ENCODE measurements at regions not wholly inside any gene's neighbourhood (a gene's known extent, or its start where the extent isn't known, plus 50 kb on each side); places are given as distances from the start of the nearest gene placed in this dataset.

DNA sequence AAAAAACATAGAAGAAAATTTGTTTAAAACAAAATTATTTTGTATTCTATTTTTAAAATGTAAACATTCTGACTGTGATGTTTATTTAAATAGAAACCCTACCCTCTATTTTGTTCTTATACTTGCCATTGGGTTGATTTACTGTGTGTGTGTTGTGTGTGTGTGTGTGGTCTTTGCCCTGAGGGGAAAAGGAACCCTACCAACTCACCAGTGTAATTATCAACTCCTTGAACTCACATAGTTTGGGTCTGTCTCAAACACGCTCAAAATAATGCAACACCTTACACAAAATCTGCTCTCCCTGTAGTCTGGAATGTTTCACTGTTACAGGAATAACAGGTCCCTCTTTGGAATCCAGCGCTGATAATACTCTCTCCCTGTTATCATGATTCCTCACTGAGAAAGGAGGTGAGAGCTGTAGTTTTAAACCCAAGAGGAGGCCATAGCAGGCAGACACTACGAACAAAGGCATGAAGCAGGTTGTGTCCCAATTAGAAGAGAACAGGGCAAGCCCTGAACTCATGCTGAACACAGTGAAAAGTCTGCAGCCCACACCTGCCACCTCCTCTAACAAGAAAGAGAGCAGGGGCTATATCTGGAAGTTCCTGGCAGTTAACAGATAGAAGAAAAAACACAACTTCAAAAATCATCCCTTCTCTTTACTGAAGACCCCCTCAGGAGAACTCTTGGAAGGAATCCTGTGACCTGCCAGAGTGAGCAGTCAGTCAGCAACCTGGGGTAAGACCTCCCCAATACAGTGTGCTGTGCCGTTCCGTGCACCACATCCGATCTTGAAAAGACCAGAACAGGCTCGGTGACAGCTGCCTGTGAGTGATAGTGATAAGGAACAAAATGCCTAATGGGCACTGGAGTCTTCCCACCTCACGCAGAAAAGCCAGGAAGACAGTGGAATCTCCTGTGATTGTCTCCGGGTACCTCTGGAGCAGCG, 608.1 kb upstream of the ADAMTS16 start:
- no peaks in the 10 kb centered on the region for H3K27me3 ChIP-seq (replicated peaks; ENCODE audit: control insufficient read depth, insufficient read depth, low read length)
- no peak overlapping the region for H3K4me3 ChIP-seq (ENCODE audit: low read depth, low read length)
- no peaks in the 10 kb centered on the region for H3K9me3 ChIP-seq
- ChIA-PET CTCF (no interaction called here), POLR2A (no interaction called here)
- Mint-ChIP-seq H3K9me3 (ENCODE audit: unreplicated experiment) (no peaks in the 10 kb centered on the region), H3K27ac (ENCODE audit: unreplicated experiment) (no peak overlapping the region), H3K4me1 (ENCODE audit: low read depth, unreplicated experiment) (no peaks in the 10 kb centered on the region), H3K27me3 (ENCODE audit: insufficient read depth, unreplicated experiment) (no peaks in the 10 kb centered on the region), H3K36me3 (ENCODE audit: insufficient read depth, unreplicated experiment) (no peaks in the 10 kb centered on the region), H3K4me3 (ENCODE audit: unreplicated experiment) (no peak overlapping the region)
- no peak for DNase-seq
- intact Hi-C loops (cut with micrococcal nuclease; ENCODE audit: unreplicated experiment), result no loop called here
- no peaks in the 10 kb centered on the region for H3K4me1 ChIP-seq
- BruUV-seq (replicated peaks), result no TSS peak
- TF ChIP-seq, protein P1, sequence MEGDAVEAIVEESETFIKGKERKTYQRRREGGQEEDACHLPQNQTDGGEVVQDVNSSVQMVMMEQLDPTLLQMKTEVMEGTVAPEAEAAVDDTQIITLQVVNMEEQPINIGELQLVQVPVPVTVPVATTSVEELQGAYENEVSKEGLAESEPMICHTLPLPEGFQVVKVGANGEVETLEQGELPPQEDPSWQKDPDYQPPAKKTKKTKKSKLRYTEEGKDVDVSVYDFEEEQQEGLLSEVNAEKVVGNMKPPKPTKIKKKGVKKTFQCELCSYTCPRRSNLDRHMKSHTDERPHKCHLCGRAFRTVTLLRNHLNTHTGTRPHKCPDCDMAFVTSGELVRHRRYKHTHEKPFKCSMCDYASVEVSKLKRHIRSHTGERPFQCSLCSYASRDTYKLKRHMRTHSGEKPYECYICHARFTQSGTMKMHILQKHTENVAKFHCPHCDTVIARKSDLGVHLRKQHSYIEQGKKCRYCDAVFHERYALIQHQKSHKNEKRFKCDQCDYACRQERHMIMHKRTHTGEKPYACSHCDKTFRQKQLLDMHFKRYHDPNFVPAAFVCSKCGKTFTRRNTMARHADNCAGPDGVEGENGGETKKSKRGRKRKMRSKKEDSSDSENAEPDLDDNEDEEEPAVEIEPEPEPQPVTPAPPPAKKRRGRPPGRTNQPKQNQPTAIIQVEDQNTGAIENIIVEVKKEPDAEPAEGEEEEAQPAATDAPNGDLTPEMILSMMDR (IDR thresholded peaks at IDR 0.05; ENCODE audit: insufficient read depth in 1 of 2, low read depth in 1 of 2, low read length in 1 of 2, severe bottlenecking in 1 of 2, unreplicated experiment in 1 of 2), result no peak
- H3K36me3 ChIP-seq (ENCODE audit: control insufficient read depth, insufficient read depth, low read length), result no peaks in the 10 kb centered on the region

DNA sequence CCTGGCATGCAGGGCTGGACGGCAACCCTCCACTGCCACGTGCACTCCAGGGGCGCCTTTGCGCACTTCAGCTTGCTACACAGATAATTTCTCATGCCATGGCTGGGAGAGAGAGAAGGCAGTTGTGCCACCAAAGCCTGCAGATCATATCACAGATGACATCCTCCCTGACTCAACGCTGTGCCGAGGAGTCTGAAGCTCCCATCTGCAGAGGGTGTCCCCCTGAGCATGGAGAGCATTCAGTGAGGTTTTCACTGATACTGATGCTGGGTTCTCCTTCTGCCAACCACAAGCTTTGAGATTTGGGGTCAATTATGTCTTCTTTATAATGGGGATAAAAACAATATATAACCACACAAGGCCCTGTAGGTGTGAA, 607.4 kb upstream of the ADAMTS16 start:
- H3K4me1 ChIP-seq, result no peaks in the 10 kb centered on the region
- DNase-seq, result no peak
- H3K4me1 Mint-ChIP-seq (ENCODE audit: low read depth, unreplicated experiment), result no peaks in the 10 kb centered on the region
- H3K27me3 ChIP-seq (replicated peaks; ENCODE audit: control insufficient read depth, insufficient read depth, low read length), result no peaks in the 10 kb centered on the region
- ChIA-PET POLR2A (no interaction called here), CTCF (no interaction called here)
- H3K27me3 Mint-ChIP-seq (ENCODE audit: insufficient read depth, unreplicated experiment), result no peaks in the 10 kb centered on the region
- H3K4me3 Mint-ChIP-seq (ENCODE audit: unreplicated experiment), result no peak overlapping the region
- intact Hi-C loops (cut with micrococcal nuclease; ENCODE audit: unreplicated experiment), result no loop called here
- H3K9me3 Mint-ChIP-seq (ENCODE audit: unreplicated experiment), result no peaks in the 10 kb centered on the region
- BruUV-seq (replicated peaks), result no TSS peak
- no peaks in the 10 kb centered on the region for H3K9me3 ChIP-seq
- no peak overlapping the region for H3K4me3 ChIP-seq (ENCODE audit: low read depth, low read length)
- no peaks in the 10 kb centered on the region for H3K36me3 Mint-ChIP-seq (ENCODE audit: insufficient read depth, unreplicated experiment)
- H3K36me3 ChIP-seq (ENCODE audit: control insufficient read depth, insufficient read depth, low read length), result no peaks in the 10 kb centered on the region
- no peak overlapping the region for H3K27ac Mint-ChIP-seq (ENCODE audit: unreplicated experiment)
- TF ChIP-seq, protein P1 (IDR thresholded peaks at IDR 0.05; ENCODE audit: insufficient read depth in 1 of 2, low read depth in 1 of 2, low read length in 1 of 2, severe bottlenecking in 1 of 2, unreplicated experiment in 1 of 2), result no peak

DNA sequence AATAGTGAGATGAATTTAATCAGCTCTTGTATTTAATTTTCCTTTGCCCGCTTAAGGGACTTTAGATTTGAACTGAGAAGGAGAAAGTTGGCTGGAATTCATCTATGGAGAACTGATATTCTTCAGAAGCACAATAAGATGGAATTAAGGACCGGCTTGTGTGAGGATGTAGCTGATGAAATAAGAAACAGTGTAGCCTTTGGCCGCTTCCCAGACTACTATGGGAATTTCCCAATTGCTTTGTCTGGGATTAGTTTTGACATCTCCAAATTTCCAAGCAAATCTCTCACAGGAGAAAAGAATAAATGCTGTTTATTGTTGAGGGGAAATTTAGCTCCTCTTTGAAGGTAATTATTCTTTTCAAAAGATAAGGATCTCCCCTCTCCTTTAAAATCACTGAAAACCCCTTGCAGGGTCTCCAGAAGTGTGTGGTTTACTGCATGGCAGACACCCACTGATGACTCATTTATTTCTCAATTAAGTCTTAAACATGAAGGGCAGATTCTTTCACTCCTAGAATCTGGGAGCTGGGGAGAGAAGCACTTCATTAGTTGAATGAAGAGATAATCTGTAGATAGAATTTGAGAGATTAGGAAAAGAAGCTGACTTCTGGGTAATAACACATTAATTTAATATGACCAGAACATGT, 606.5 kb upstream of the ADAMTS16 start:
- BruUV-seq (replicated peaks), result no TSS peak
- Mint-ChIP-seq H3K27ac (ENCODE audit: unreplicated experiment) (no peak overlapping the region), H3K9me3 (ENCODE audit: unreplicated experiment) (no peaks in the 10 kb centered on the region), H3K4me1 (ENCODE audit: low read depth, unreplicated experiment) (no peaks in the 10 kb centered on the region), H3K27me3 (ENCODE audit: insufficient read depth, unreplicated experiment) (no peaks in the 10 kb centered on the region), H3K36me3 (ENCODE audit: insufficient read depth, unreplicated experiment) (no peaks in the 10 kb centered on the region), H3K4me3 (ENCODE audit: unreplicated experiment) (no peak overlapping the region)
- Histone ChIP-seq H3K27me3 (replicated peaks; ENCODE audit: control insufficient read depth, insufficient read depth, low read length) (no peaks in the 10 kb centered on the region), H3K4me1 (no peaks in the 10 kb centered on the region), H3K9me3 (no peaks in the 10 kb centered on the region), H3K4me3 (ENCODE audit: low read depth, low read length) (no peak overlapping the region), H3K36me3 (ENCODE audit: control insufficient read depth, insufficient read depth, low read length) (no peaks in the 10 kb centered on the region)
- ChIA-PET CTCF (no interaction called here), POLR2A (no interaction called here)
- TF ChIP-seq, protein P1 (IDR thresholded peaks at IDR 0.05; ENCODE audit: insufficient read depth in 1 of 2, low read depth in 1 of 2, low read length in 1 of 2, severe bottlenecking in 1 of 2, unreplicated experiment in 1 of 2), result no peak
- intact Hi-C loops (cut with micrococcal nuclease; ENCODE audit: unreplicated experiment), result no loop called here
- DNase-seq, result no peak

Measured in Caco-2 (cell line).